Common myeloid progenitor, CD34-positive (primary cell): ENCODE measurements at regions not wholly inside any gene's neighbourhood (a gene's known extent, or its start where the extent isn't known, plus 50 kb on each side); places are given as distances from the start of the nearest gene placed in this dataset.

Experiments used
- CTCF ChIA-PET: fragments of 350-600 bp; sonication (Branson Sonifier 250); formaldehyde crosslinking; loops from one replicate; lab custom pipeline; 2021; ENCODE audit warnings: antibody characterized with exemption; lab: Charles Lee
- POLR2A ChIA-PET: fragments of 350-600 bp; sonication (Branson Sonifier 250); formaldehyde crosslinking; loops from one replicate; lab custom pipeline; 2021; ENCODE audit warnings: antibody characterized with exemption; lab: Charles Lee
- DNase-seq, 3 donors: peaks; one replicate each; pipeline versions ENCODE4 v3.0.0 to v3.0.0-alpha.2; 2013
- H3K27ac ChIP-seq, 2 experiments: 1 replicate in 1 of 2; 2 replicates in 1 of 2; pipeline ENCODE4 v1.7.0; 2013; ENCODE audit warnings: inconsistent platforms in 2 of 2, low read length in 2 of 2, mild to moderate bottlenecking in 2 of 2, low read depth in 1 of 2, moderate library complexity in 1 of 2; ENCODE audit not compliant: severe bottlenecking in 2 of 2, insufficient read depth in 1 of 2, poor library complexity in 1 of 2
- H3K27me3 ChIP-seq, 5 experiments: replicated peaks in 2 of 5; 1 replicate in 3 of 5; 2 replicates in 2 of 5; pipeline versions ENCODE4 v1.6.1 to v1.7.0; 2013; ENCODE audit warnings: low read length in 4 of 5, mild to moderate bottlenecking in 2 of 5, moderate library complexity in 2 of 5, inconsistent platforms in 1 of 5; ENCODE audit not compliant: insufficient read depth in 5 of 5, control insufficient read depth in 4 of 5
- H3K36me3 ChIP-seq, 4 experiments: 1 replicate in 2 of 4; 2 replicates in 2 of 4; pipeline versions ENCODE4 v1.6.1 to v1.7.0; 2013; ENCODE audit warnings: low read length in 3 of 4, control low read depth in 1 of 4, mild to moderate bottlenecking in 1 of 4; ENCODE audit not compliant: control insufficient read depth in 4 of 4, insufficient read depth in 4 of 4
- H3K4me1 ChIP-seq, 4 experiments: 1 replicate in 3 of 4; 2 replicates in 1 of 4; pipeline versions ENCODE4 v1.6.1 to v1.7.1; 2013; ENCODE audit warnings: low read length in 3 of 4, mild to moderate bottlenecking in 3 of 4, control low read depth in 1 of 4, inconsistent platforms in 1 of 4, moderate library complexity in 1 of 4; ENCODE audit not compliant: control insufficient read depth in 4 of 4, insufficient read depth in 4 of 4; ENCODE audit errors: control extremely low read depth in 1 of 4
- H3K4me3 ChIP-seq, 7 experiments: 1 replicate in 4 of 7; 2 replicates in 3 of 7; pipeline versions ENCODE4 v1.5.1 to v1.7.0; 2013; ENCODE audit warnings: mild to moderate bottlenecking in 7 of 7, low read length in 6 of 7, moderate library complexity in 6 of 7, inconsistent platforms in 2 of 7, low read depth in 2 of 7, control low read depth in 1 of 7; ENCODE audit not compliant: insufficient read depth in 4 of 7, control insufficient read depth in 1 of 7; ENCODE audit errors: extremely low read depth in 1 of 7
- H3K9me3 ChIP-seq, 5 experiments: 1 replicate in 4 of 5; 2 replicates in 1 of 5; pipeline versions ENCODE4 v1.6.1 to v1.7.1; 2013; ENCODE audit warnings: low read length in 4 of 5, mild to moderate bottlenecking in 2 of 5, inconsistent platforms in 1 of 5, low read depth in 1 of 5, moderate library complexity in 1 of 5; ENCODE audit not compliant: control insufficient read depth in 4 of 5, insufficient read depth in 2 of 5; ENCODE audit errors: control extremely low read depth in 1 of 5
- WGBS: methylation state at CpG from one replicate; pipeline ENCODE4 v1.1.5; 2013; ENCODE audit not compliant: insufficient coverage; 5-methylcytosine and 5-hydroxymethylcytosine counted together

- no peak for DNase-seq
- Histone ChIP-seq H3K4me3 (no peak overlapping the region), H3K9me3 (no peaks in the 10 kb centered on the region), H3K4me1 (no peaks in the 10 kb centered on the region), H3K27me3 (no peaks in the 10 kb centered on the region), H3K36me3 (no peaks in the 10 kb centered on the region), H3K27ac (no peak overlapping the region)
- POLR2A ChIA-PET: no interaction called here
- CTCF ChIA-PET: no interaction called here
- WGBS: 100% methylated on average over 2 of the region's 4 CpGs
Measured at GRCh38 chr10:71007516-71007915, 119.2 kb upstream of the PCBD1 start.

GRCh38 chr10:71008150-71008549, 119.8 kb upstream of the PCBD1 start:
- CTCF ChIA-PET: no interaction called here
- Histone ChIP-seq H3K27me3 (no peaks in the 10 kb centered on the region), H3K36me3 (no peaks in the 10 kb centered on the region), H3K4me3 (no peak overlapping the region), H3K4me1 (no peaks in the 10 kb centered on the region), H3K9me3 (no peaks in the 10 kb centered on the region), H3K27ac (no peak overlapping the region)
- whole genome bisulfite sequencing: 100% methylated on average over 4 of the region's 11 CpGs
- no peak for DNase-seq
- POLR2A ChIA-PET: no interaction called here

GRCh38 chr10:71009126-71009525, 120.8 kb upstream of the PCBD1 start:
- Histone ChIP-seq H3K27me3 (no peaks in the 10 kb centered on the region), H3K9me3 (no peaks in the 10 kb centered on the region), H3K27ac (no peak overlapping the region), H3K4me1 (no peaks in the 10 kb centered on the region), H3K4me3 (no peak overlapping the region), H3K36me3 (no peaks in the 10 kb centered on the region)
- WGBS: 97% methylated on average over 16 of the region's 16 CpGs
- ChIA-PET POLR2A (no interaction called here), CTCF (interaction anchor here (1.0 kb wide), 1 partner anchor 107 kb away, joined by 3 read pairs; no protein-coding TSS in a partner anchor)
- no peak for DNase-seq

GRCh38 chr10:71010730-71011129, 122.4 kb upstream of the PCBD1 start:
- DNase-seq: no peak
- peaks cover 0 to 4% (median 0%) of the 10 kb centered on the region in 4 experiments for H3K4me1 ChIP-seq
- WGBS: 78% methylated on average over 3 of the region's 4 CpGs
- H3K27me3 ChIP-seq: no peaks in the 10 kb centered on the region
- no peak overlapping the region for H3K27ac ChIP-seq
- no peaks in the 10 kb centered on the region for H3K9me3 ChIP-seq
- H3K4me3 ChIP-seq: no peak overlapping the region
- H3K36me3 ChIP-seq: no peaks in the 10 kb centered on the region
- ChIA-PET CTCF (interaction anchor here (1.3 kb wide), 2 partner anchors 17 to 85 kb away, joined by 3 read pairs; no protein-coding TSS in a partner anchor), POLR2A (interaction anchor here (1.3 kb wide), 1 partner anchor 59 kb away, joined by 4 read pairs; no protein-coding TSS in a partner anchor)

GRCh38 chr10:71011141-71011540, 122.8 kb upstream of the PCBD1 start:
- Histone ChIP-seq H3K4me1 (peaks cover 0 to 4% (median 0%) of the 10 kb centered on the region in 4 experiments), H3K27ac (no peak overlapping the region), H3K36me3 (no peaks in the 10 kb centered on the region), H3K4me3 (no peak overlapping the region), H3K27me3 (no peaks in the 10 kb centered on the region), H3K9me3 (no peaks in the 10 kb centered on the region)
- ChIA-PET CTCF (interaction anchor here (0.5 to 1.3 kb wide), 2 partner anchors 85 to 1542 kb away, joined by 3 read pairs; no protein-coding TSS in a partner anchor), POLR2A (interaction anchor here (1.3 kb wide), 1 partner anchor 59 kb away, joined by 4 read pairs; no protein-coding TSS in a partner anchor)
- no peak for DNase-seq
- 92% methylated on average over 2 of the region's 3 CpGs for WGBS

GRCh38 chr10:71014021-71014805, 125.8 kb upstream of the PCBD1 start:
- no peak overlapping the region for H3K4me3 ChIP-seq
- DNase-seq: no peak
- peaks cover 0 to 4% (median 0%) of the 10 kb centered on the region in 4 experiments for H3K4me1 ChIP-seq
- POLR2A ChIA-PET: no interaction called here
- WGBS: 85% methylated on average over 6 of the region's 8 CpGs
- no peaks in the 10 kb centered on the region for H3K27me3 ChIP-seq
- no peak overlapping the region for H3K27ac ChIP-seq
- CTCF ChIA-PET: no interaction called here
- no peaks in the 10 kb centered on the region for H3K36me3 ChIP-seq
- no peaks in the 10 kb centered on the region for H3K9me3 ChIP-seq

- Histone ChIP-seq H3K36me3 (no peaks in the 10 kb centered on the region), H3K4me1 (peaks cover 0 to 4% (median 0%) of the 10 kb centered on the region in 4 experiments), H3K9me3 (no peaks in the 10 kb centered on the region), H3K27ac (no peak overlapping the region), H3K4me3 (no peak overlapping the region), H3K27me3 (no peaks in the 10 kb centered on the region)
- ChIA-PET CTCF (no interaction called here), POLR2A (no interaction called here)
- DNase-seq: peak; percentile 6 to 21 (median 15)
- 80% methylated on average over 2 of the region's 7 CpGs for WGBS
Measured at GRCh38 chr10:71015674-71016073, 127.3 kb upstream of the PCBD1 start.
